ENCODE measurements at regions not wholly inside any gene's neighbourhood (a gene's known extent, or its start where the extent isn't known, plus 50 kb on each side); places are given as distances from the start of the nearest gene placed in this dataset.
"Not testable (repeated sequence)": the region's sequence is repeated elsewhere in the genome, so short reads cannot be mapped to it uniquely, and the experiment has no call there.

DNA sequence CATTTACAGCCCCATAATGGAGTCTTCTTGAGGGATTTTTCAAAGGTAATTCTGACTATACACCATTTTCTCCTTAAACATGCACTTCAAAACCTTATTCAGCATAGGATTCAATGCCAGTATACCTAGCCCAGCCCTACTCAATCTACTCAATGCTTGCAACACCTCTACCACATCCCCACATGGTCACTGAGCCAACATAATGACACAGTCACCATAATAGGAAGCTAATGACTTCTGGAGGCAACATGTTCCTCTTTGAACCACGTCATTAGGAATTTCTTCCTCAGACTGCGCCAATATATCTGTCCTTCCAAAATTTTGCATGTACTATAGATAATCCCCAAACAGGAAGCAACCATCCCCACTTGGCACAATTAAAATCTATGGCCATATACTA is 153.9 kb upstream of the SETMAR start:
- DNase-seq (ENCODE audit: low read depth), result no peak

DNA sequence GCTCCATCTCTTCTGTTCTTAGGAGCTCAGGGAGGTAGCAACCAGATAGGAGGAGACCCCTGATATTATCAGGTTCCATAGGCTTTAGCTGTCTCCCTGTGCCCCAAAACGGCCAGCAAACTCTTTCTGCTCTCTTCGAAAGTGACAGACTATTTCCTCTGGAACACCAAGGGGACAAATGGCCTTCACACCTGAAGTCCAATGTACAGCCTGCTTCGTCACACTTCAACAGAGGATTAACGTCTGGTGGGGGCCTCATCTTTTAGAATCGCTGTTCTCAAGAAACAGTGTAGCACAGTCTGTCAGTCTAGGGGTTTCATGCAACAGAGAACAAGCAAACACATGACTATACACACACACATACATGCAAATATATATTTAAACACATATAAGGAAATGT is 152.4 kb upstream of the SETMAR start:
- no peak for DNase-seq (ENCODE audit: low read depth)

DNA sequence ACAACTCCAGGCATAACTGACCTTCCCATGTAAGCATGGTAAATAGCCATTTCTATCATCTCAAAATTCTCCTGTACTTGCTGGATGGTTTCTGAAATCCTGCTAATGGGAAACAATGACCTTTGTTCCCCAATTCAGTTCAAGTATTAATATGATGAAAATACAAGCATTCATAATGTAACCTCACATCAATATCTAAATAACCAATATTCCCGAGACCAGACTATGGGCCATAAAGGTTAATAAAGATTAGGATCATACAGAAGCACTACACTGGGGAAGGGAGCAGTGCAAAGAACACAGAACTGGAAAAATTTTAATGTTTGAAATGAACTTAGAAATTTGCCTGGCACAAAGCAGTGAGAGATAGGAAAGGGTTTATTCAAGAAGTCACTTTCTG is 151.3 kb upstream of the SETMAR start:
- DNase-seq (ENCODE audit: low read depth), result no peak

DNA sequence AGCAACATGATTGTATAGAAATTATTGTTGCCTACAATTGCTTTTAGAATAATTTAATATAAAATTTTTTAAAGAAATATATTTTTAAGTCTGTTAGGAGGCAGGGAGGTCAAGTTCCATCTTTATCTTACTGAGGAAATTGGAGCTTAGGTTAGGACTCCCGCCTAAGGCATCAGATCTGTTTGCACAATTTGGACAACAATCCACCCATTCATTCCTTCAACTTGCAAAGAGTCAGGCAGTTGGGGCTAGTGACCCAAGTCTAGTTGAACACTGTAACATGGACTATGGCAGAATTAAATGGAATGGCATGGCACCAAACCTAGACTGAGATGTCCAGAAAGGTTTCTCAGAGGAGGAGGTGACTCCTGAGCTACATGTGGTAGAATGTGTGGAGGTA is 149.4 kb upstream of the SETMAR start:
- DNase-seq (ENCODE audit: low read depth), result no peak

DNA sequence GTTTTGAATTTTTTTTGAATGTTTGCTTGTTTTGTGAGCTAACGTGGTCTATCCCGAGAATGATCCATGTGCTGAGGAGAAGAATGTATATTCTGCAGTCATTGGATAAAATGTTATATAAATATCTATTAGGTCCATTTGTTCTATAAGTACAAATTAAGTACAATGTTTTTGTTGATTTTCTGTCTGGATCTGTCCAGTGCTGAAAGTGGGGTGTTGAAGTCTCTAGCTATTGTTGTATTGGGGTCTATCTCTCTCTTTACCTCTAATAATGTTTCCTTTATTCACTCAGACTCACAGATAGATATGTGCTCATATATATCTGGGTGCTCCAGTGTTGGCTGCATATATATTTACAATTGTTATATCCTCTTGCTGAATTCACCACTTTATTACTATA is 144.8 kb upstream of the SETMAR start:
- DNase-seq (ENCODE audit: low read depth), result no peak

DNA sequence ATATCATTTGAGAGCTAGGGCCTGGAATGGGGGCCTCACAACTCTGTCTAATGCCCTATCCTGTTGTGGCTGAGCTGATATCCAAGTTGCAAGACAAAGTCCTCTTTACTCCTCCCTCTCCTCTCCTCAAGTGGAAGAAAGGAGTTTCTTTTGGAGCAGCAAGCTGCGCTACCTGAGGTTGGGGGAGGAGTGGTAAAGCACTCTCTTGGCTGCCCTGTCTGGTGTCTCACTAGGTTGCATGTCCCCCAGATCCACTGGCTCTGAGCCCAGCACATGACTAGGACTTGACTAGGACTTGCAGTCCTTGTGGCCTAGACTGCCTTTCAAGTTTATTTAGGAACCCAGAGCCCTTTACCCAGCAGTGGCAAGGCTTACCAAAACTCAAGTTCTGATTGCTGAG is 141.1 kb upstream of the SETMAR start:
- DNase-seq (ENCODE audit: low read depth), result no peak

DNA sequence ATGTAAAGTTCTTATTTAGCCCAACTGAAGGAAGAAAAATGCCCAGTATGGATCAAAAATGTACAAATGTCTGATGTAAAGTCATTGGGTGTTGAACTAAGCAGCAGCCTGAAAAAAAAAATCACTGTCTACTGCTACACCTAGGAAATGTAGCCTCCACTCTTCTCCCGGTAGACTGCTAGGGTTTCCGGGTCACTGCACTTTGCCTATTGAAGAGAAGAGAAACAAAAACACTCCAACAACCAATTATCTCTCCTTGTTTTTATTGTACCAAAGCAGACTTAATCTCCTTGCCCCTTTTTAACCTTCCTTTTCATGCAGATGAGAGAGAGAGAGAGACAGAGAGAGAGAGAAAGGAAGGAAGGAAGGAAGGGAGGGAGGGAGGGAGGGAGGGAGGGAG is 140.2 kb upstream of the SETMAR start:
- no peak for DNase-seq (ENCODE audit: low read depth)

DNA sequence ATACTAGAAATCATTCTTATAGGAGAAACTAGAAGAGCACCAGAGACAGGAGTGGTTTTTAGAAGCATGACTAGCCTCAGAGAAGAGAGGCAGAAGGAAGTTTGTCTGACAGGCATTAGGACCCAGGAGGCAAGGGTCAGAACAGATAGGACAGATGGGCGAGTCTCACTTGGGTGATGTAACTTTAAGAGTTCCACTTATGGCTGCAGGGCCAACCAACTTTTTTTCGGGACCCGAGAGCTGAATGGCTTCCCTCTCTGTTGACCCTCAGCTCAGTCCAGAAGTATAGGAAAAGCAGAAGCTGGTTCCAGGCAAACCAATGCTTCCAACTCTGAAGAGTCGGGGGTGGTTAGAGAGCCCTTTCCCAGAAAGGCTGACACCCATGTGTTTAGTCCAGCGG is 136.6 kb upstream of the SETMAR start:
- DNase-seq (ENCODE audit: low read depth), result no peak

DNA sequence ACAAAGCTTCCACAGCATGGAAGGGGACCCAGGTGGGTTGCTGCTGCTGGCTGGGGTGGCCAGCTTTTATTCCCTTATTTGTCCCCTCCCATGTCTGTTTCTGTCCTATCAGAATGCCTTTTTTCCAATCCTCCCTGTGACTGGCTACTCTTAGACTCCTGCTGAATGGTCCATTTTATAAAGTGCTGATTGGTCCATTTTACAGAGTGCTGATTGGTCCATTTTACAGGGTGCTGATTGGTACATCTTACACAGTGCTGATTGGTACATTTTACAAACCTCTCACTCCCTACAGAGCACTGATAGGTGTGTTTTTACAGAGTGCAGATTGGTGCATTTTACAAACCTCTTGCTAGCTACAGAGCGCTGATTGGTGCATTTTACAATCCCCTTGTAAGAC is 135.9 kb upstream of the SETMAR start:
- DNase-seq (ENCODE audit: low read depth), result not testable (repeated sequence)

DNA sequence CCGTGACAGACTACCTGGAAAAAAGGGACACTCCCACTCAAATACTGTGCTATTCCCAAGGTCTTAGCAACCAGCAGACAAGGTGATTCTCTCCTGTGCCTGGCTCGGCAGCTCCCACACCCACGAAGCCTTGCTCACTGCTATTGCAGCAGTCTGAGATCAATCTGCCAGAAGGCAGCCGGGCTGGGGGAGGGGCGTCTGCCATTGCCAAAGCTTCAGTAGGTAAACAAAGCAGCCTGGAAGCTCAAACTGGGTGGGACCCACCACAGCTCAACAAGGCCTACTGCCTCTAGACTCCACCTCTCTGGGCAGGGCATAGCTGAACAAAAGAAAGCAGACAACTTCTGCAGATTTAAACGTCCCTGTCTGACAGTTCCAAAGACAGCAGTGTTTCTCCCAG is 128.4 kb upstream of the SETMAR start:
- DNase-seq (ENCODE audit: low read depth), result no peak

DNA sequence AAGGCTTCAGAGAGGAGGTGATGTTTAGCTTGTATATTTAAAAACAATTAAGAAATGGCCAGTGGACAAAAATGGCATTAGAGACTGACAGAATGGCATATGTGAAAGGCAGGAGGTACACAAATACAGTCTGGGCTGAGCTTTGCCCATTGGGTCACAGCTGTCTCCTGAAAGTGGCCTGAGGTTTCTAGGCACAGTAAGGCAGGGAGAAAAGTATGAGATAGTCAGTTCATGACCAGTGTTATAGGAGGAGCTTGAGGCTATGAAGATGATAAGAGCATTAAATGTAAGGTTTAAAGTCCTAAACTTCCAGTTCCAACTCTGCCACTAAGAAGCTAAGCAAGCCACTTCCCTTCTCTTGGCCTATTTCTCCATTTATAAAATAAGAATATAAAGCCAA is 111.2 kb upstream of the SETMAR start:
- DNase-seq (ENCODE audit: low read depth), result no peak

DNA sequence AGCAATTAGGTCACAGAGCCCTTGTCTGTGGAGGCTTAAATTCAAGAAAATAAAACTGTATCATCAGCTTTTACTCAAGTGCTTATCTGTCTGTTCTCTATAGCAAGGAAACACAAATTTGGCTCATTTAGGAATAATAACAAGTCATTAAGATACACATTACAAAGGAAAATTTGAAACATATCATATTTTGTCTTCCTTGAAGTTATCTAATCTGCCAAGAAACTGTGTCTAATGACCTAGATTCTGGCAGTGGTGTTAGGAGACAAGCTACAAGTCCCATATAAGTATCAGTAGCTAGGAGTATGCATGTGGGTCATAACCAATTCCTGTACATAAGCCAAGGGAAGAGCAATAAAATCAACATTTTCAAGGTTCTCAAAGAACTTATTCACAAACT is 108.2 kb upstream of the SETMAR start:
- DNase-seq (ENCODE audit: low read depth), result no peak

DNA sequence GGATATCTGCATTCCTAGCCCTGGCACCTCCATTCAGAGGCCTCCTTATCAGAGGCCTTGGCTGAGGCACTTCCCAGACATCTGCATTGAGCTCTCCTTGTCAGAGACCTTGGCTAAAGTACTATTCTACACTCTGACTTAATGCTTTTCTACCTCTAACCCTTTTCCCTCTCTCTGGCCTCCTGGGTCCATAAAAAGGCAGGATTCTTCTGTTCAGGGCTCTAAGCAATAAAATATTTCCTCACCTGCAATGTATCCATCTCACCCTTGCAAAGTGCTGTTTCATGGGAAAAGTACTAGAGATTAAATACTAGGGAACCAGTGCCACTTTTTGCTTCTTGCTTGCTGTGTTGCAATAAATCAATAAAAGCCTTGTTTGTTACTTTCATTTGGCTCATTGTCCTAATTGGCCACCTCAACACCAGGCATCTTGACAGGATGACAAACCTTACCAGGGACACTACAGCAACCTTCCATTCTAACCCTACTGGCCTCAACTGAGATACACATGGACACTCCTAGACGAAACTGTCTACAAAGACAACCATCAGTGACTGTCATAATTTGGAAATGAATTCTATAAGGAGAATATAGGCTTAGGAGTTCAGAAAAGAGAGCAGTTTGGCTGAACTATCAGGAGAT is 106.5 kb upstream of the SETMAR start:
- no peak for DNase-seq (ENCODE audit: low read depth)

DNA sequence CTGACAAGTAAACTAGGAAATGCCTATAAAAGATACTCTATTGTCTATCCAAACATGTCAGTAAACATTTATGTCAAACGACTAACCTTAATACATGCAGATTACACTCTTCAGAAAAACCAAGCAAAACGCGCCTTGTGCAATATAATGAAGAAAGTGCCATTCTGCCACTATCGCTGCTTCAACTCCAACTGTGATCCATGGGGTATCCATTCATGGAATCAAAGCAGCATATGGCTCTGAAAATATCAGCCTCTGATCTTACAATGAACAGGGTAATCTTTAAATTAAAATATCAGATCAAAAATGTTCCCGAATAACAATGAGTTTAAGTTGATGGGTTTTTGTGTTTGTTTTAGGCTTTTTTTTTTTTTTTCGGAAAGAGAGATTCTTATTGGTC is 105.5 kb upstream of the SETMAR start:
- no peak for DNase-seq (ENCODE audit: low read depth)

DNA sequence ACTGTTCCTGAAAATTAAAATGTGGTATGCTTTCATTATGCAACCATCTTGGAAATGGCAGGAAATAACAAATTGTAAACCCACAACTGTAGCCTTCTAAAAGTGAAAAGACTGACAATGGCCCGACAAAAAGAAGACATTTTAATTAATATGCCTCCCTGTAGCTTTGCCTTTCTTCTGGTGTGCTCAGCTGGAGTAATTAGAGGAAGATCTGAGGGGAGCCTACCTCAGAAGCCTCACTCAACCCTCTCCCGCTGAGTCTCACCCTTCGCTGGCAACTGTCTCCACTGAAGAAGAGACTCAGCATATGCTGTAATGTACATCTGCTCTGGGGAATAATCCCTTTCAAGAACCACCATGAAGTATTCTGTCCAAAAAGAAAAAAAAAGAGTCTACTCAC is 104.7 kb upstream of the SETMAR start:
- DNase-seq (ENCODE audit: low read depth), result no peak

DNA sequence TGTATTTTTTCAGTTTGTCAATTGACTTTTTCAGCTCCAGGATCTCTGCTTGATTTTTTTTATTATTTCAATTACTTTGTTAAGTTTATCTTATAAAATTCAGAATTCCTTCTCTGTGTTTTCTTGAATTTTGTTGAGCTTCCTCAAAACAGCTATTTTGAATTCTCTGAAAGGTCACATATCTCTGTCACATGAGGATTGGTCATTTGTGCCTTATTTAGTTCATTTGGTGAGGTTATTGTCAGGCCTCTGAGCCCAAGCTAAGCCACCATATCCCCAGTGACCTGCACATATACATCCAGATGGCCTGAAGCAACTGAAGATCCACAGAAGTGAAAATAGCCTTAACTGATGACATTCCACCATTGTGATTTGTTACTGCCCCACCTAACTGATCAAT is 98.4 kb upstream of the SETMAR start:
- DNase-seq (ENCODE audit: low read depth), result not testable (repeated sequence)

DNA sequence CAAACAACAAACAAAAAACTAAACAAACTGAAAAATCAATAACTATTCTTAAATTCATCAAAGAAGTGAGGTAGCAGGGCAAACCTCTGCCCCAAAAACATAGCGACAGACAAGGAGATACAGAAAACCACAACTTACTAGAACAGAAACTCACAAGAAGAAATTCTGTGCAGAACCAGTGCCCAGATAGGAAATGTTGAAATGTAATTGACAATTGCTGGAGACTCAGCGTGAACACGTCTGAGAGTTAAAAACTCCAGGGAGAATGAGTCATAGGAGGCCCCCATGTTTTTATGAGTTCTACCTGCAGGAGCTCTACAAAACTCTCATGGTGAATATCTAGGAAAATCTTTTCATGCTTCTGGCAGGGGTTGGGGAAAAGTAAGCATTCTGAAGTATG is 95.5 kb upstream of the SETMAR start:
- no peak for DNase-seq (ENCODE audit: low read depth)

DNA sequence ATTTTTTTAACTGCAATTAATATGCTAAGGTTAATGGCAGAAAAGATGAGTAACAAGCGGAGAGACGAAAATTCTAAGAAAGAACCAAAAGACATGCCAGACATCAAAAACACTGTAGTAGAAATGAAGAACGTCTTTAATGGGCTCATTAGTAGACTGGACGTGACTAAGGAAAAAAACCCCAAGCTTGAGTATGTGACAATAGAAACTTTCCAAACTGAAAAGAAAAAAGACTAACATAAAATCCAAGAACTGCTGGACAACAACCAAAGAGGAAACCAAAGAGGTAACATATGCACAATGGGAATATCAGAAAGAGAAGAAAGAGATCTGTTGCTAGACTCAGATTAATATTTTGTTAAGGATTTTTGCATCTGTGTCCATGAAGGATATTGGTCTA is 94.6 kb upstream of the SETMAR start:
- DNase-seq (ENCODE audit: low read depth), result no peak

DNA sequence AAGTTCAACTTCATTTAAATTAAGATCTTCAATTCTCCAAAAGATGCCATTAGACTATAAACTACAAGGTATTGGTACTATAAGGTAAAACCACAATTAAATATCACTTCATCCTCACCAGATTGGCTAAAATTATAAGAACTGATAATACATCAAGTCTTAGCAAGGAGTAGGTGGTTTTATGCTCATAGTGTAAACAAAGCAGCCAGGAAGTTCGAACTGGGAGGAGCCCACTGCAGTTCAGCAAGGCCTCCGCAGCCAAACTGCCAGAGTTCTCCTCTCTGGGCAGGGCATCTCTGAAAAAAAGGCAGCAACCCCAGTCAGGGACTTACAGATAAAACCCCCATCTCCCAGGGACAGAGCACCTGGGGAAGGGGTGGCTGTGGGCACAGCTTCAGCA is 91.6 kb upstream of the SETMAR start:
- DNase-seq (ENCODE audit: low read depth), result no peak

DNA sequence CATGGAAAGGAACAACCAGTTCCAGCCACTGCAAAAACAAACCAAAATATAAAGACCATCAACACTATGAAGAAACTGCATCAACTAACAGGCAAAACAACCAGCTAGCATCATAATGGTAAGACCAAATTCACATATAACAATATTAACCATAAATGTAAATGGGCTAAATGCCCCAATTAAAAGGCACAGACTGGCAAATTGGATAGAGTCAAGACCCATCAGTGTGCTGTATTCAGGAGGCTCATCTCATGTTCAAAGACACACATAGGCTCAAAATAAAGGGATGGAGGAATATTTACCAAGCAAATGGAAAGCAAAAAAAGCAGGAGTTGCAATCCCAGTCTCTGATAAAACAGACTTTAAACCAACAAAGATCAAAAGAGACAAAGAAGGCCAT is 89.7 kb upstream of the SETMAR start:
- not testable (repeated sequence) for DNase-seq (ENCODE audit: low read depth)

DNA sequence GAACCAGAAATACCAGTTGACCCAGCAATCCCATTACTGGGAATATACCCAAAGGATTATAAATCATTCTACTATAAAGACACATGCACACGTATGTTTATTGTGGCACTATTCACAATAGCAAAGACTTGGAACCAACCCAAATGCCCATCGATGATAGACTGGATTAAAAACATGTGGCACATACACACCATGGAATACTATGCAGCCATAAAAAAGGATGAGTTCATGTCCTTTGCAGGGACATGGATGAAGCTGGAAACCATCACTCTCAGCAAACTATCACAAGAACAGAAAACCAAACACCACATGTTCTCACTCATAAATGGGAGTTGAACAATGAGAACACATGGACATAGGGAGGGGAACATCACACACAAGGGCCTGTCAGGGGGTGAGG is 86.2 kb upstream of the SETMAR start:
- DNase-seq (ENCODE audit: low read depth), result not testable (repeated sequence)

DNA sequence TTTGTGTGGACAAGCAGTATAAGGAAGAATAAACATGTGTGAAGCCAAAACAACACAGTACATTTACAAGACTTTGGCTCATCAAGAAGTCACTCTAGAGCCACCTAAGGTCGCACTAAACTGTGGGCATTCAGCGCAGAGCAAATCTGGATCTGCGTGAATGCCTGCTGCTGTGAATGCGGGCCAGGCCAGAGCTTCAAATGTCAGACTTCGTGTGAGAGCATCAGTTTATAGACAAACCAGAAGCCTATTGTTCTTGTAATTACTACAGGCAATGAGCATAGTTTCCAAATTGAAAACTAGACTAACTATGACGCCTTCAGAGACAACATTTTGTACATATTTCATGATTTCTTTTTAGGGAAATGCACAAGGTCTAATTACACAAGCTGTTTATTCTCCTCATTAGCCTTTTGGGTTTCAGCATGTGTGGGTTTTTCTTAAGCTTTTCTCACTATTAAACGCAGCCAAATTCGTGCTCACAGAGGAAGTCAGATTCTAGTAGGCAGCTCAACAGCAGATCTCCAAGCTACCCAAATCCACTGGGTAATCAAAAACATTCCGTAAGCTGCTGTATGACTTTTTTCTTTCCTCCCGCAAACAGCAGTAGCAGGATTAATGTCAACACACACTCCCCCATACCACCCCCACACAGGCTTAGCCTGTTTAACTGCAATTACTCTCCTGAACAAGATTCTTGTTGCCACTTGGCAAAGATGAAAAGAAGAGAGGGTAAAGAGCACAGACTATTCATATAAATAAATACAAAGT is 84.5 kb upstream of the SETMAR start:
- DNase-seq (ENCODE audit: low read depth), result no peak

DNA sequence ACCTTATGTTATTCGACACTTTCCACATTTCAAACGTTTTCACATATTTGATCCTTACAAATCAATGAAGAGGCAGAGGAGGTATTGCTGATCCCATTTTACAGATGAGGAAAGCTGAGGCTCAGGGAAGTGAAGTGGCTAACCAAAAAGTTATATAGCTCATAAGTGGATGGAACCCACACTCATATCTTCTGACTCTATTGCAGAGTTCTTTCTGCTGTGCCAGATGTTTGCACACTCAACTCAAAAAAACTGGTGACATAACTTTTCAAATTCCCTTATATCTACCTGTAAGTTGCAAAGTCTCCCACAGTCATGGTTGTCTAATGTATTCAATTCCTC is 84.0 kb upstream of the SETMAR start:
- no peak for DNase-seq (ENCODE audit: low read depth)

DNA sequence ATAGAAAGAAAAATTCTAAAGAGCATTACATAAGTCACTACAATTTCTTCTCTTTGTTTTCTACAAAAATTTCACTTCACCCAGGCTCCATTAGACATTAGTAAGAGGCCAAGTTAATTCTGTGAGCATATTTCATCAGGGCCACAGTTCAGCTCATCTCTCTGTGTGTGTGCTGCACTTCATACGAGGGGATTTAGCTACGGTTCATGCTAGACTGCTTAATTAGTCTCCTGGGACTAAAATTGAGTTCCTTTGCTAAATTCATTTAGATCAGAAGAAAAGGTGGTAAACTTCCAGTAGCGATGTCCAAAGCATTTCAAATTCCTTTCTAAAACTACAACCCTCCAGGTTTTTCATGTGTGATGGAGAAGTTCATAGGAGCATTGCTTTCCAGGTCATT is 83.1 kb upstream of the SETMAR start:
- no peak for DNase-seq (ENCODE audit: low read depth)
